B cell (primary cell): ENCODE measurements at regions not wholly inside any gene's neighbourhood (a gene's known extent, or its start where the extent isn't known, plus 50 kb on each side); places are given as distances from the start of the nearest gene placed in this dataset.

Source experiments
- ATAC-seq: fragments of 200-7000 bp; cut with Tn5 transposase; one replicate; pipeline ENCODE4 v1.10.0; 2021; ENCODE audit warnings: low read depth, mild to moderate bottlenecking, moderate number of reproducible peaks, moderate library complexity
- CTCF ChIA-PET: fragments of 350-600 bp; sonication (Branson Sonifier 250); formaldehyde crosslinking; loops from one replicate; lab custom pipeline; 2021; ENCODE audit warnings: antibody characterized with exemption, inconsistent platforms; lab: Charles Lee
- POLR2A ChIA-PET: fragments of 350-600 bp; sonication (Branson Sonifier 250); formaldehyde crosslinking; loops from one replicate; lab custom pipeline; 2021; ENCODE audit warnings: antibody characterized with exemption; lab: Charles Lee
- DNase-seq: peaks from one replicate; pipeline ENCODE4 v3.0.0; 2013
- H2AFZ ChIP-seq: 2 replicates; pipeline ENCODE4 v1.6.1; 2012; ENCODE audit warnings: mild to moderate bottlenecking, low read depth, low read length; ENCODE audit not compliant: insufficient read depth, poor library complexity, severe bottlenecking
- H3K27ac ChIP-seq, 2 donors: 1 replicate in 1 of 2; 2 replicates in 1 of 2; pipeline ENCODE4 v1.5.1; 2012 to 2013; ENCODE audit warnings: low read length in 2 of 2, mild to moderate bottlenecking in 2 of 2, moderate library complexity in 1 of 2
- H3K27me3 ChIP-seq, 4 experiments: fragments of 200-600 bp in 1 of 4; sonication (generic) in 1 of 4; replicated peaks in 1 of 4; 1 replicate in 2 of 4; 2 replicates in 2 of 4; pipeline versions ENCODE4 v1.6.1 to v1.7.0; 2013 to 2016; ENCODE audit warnings: low read length in 3 of 4, mild to moderate bottlenecking in 2 of 4, mixed read lengths in 1 of 4, moderate library complexity in 1 of 4; ENCODE audit not compliant: insufficient read depth in 4 of 4, control insufficient read depth in 3 of 4; ENCODE audit errors: control extremely low read depth in 1 of 4
- H3K36me3 ChIP-seq, 2 experiments: replicated peaks in 1 of 2; 1 replicate in 1 of 2; 2 replicates in 1 of 2; pipeline versions ENCODE4 v1.6.1 to v1.7.1; 2013; ENCODE audit warnings: low read length in 1 of 2; ENCODE audit not compliant: insufficient read depth in 2 of 2, control insufficient read depth in 1 of 2; ENCODE audit errors: control extremely low read depth in 1 of 2, extremely low read depth in 1 of 2
- H3K4me1 ChIP-seq, 2 donors: fragments of 200-600 bp in 1 of 2; sonication (generic) in 1 of 2; 1 replicate in 1 of 2; 2 replicates in 1 of 2; pipeline versions ENCODE4 v1.5.1 to v1.6.1; 2013 to 2017; ENCODE audit warnings: low read length in 2 of 2; ENCODE audit not compliant: control insufficient read depth in 2 of 2, insufficient read depth in 2 of 2
- H3K4me2 ChIP-seq: replicated peaks from 2 replicates; pipeline ENCODE3; 2012; ENCODE audit warnings: mild to moderate bottlenecking, low read depth, low read length; ENCODE audit not compliant: poor library complexity, severe bottlenecking
- H3K4me3 ChIP-seq, 5 experiments: fragments of 200-600 bp in 1 of 5; sonication (generic) in 1 of 5; 1 replicate in 3 of 5; 2 replicates in 2 of 5; pipeline versions ENCODE4 v1.5.1 to v1.7.0; 2011 to 2016; ENCODE audit warnings: low read length in 4 of 5, mild to moderate bottlenecking in 4 of 5, low read depth in 2 of 5, control low read depth in 1 of 5, moderate library complexity in 1 of 5; ENCODE audit not compliant: insufficient read depth in 1 of 5; ENCODE audit errors: control extremely low read depth in 1 of 5, extremely low read depth in 1 of 5
- H3K79me2 ChIP-seq: fragments of 200-600 bp; sonication (generic); one replicate; pipeline ENCODE4 v1.6.0; 2016; ENCODE audit warnings: low read length; ENCODE audit not compliant: control insufficient read depth, insufficient read depth
- H3K9ac ChIP-seq: fragments of 200-600 bp; sonication (generic); 2 replicates; pipeline ENCODE4 v1.6.1; 2017; ENCODE audit warnings: mild to moderate bottlenecking, low read length, moderate library complexity
- H3K9me3 ChIP-seq, 3 donors: one replicate each; pipeline versions ENCODE4 v1.6.1 to v1.7.1; 2013; ENCODE audit warnings: low read length in 2 of 3; ENCODE audit not compliant: control insufficient read depth in 2 of 3, insufficient read depth in 1 of 3; ENCODE audit errors: control extremely low read depth in 1 of 3
- H4K20me1 ChIP-seq: 2 replicates; pipeline ENCODE4 v1.6.0; 2012; ENCODE audit warnings: mild to moderate bottlenecking, low read length; ENCODE audit not compliant: insufficient read depth, control insufficient read depth, poor library complexity, severe bottlenecking
- H3K27ac Mint-ChIP-seq: one replicate; pipeline ENCODE4 v1.8.0; 2021; ENCODE audit warnings: mixed read lengths
- H3K27me3 Mint-ChIP-seq: one replicate; pipeline ENCODE4 v1.8.0; 2021; ENCODE audit warnings: mixed read lengths
- H3K4me1 Mint-ChIP-seq: one replicate; pipeline ENCODE4 v1.8.0; 2021; ENCODE audit warnings: mixed read lengths
- H3K4me3 Mint-ChIP-seq: one replicate; pipeline ENCODE4 v1.8.0; 2021; ENCODE audit warnings: mixed read lengths
- H3K9me3 Mint-ChIP-seq: one replicate; pipeline ENCODE4 v1.8.0; 2022; ENCODE audit warnings: mixed read lengths; ENCODE audit not compliant: insufficient read depth
- CTCF ChIP-seq: fragments of 200-600 bp; IDR thresholded peaks from one replicate; pipeline ENCODE4 v1.8.0; 2022; ENCODE audit warnings: antibody characterized with exemption, mild to moderate bottlenecking
- EZH2 ChIP-seq: IDR thresholded peaks from 2 replicates; pipeline ENCODE4 v1.6.1; 2012; ENCODE audit warnings: borderline replicate concordance, low read depth, mild to moderate bottlenecking, moderate library complexity, low read length; ENCODE audit not compliant: insufficient read depth, poor library complexity, severe bottlenecking
- WGBS: methylation state at CpG from one replicate; pipeline ENCODE4 v1.1.5; 2013; ENCODE audit warnings: missing lambda C conversion rate; ENCODE audit not compliant: insufficient coverage; 5-methylcytosine and 5-hydroxymethylcytosine counted together
- intact Hi-C: fragments of 100-400 bp; cut with micrococcal nuclease; formaldehyde crosslinking; loops from one replicate; pipeline ENCODE4 v1.10.0; 2022

- Histone ChIP-seq H3K27ac (no peak overlapping the region), H3K79me2 (no peaks in the 10 kb centered on the region), H3K4me1 (no peaks in the 10 kb centered on the region), H3K4me2 (no peak overlapping the region), H3K36me3 (no peaks in the 10 kb centered on the region), H3K9me3 (no peaks in the 10 kb centered on the region), H3K4me3 (no peak overlapping the region), H2AFZ (no peak overlapping the region), H3K27me3 (no peaks in the 10 kb centered on the region), H3K9ac (no peak overlapping the region), H4K20me1 (no peaks in the 10 kb centered on the region)
- H3K27me3 Mint-ChIP-seq: no peaks in the 10 kb centered on the region
- no peak for TF ChIP-seq CTCF
- TF ChIP-seq EZH2: no peak
- no peak overlapping the region for H3K27ac Mint-ChIP-seq
- ATAC-seq (no peak), DNase-seq (no peak)
- intact Hi-C loops: no loop called here
- H3K4me3 Mint-ChIP-seq: no peak overlapping the region
- peaks cover 2% of the 10 kb centered on the region for H3K9me3 Mint-ChIP-seq
- CTCF ChIA-PET: no interaction called here
- POLR2A ChIA-PET: no interaction called here
- no peaks in the 10 kb centered on the region for H3K4me1 Mint-ChIP-seq
These were observed 1440.1 kb downstream of the OTOL1 start for GRCh38 chr3:162936706-162937105.

GRCh38 chr3:162938083-162938482 is 1441.5 kb downstream of the OTOL1 start:
- Histone ChIP-seq H4K20me1 (no peaks in the 10 kb centered on the region), H3K27me3 (no peaks in the 10 kb centered on the region), H3K9me3 (no peaks in the 10 kb centered on the region), H3K4me1 (no peaks in the 10 kb centered on the region), H3K4me3 (no peak overlapping the region), H2AFZ (no peak overlapping the region), H3K9ac (no peak overlapping the region), H3K79me2 (no peaks in the 10 kb centered on the region), H3K4me2 (no peak overlapping the region), H3K27ac (no peak overlapping the region), H3K36me3 (no peaks in the 10 kb centered on the region)
- WGBS: no CpG with 5 or more reads among the region's 2 CpGs
- CTCF ChIA-PET: no interaction called here
- Mint-ChIP-seq H3K27me3 (no peaks in the 10 kb centered on the region), H3K4me1 (no peaks in the 10 kb centered on the region), H3K27ac (no peak overlapping the region), H3K9me3 (peaks cover 2% of the 10 kb centered on the region), H3K4me3 (no peak overlapping the region)
- ATAC-seq (no peak), DNase-seq (no peak)
- TF ChIP-seq CTCF (no peak), EZH2 (no peak)
- intact Hi-C loops: no loop called here
- POLR2A ChIA-PET: no interaction called here
